Smooth muscle cell (in vitro differentiated cells): ENCODE measurements at regions not wholly inside any gene's neighbourhood (a gene's known extent, or its start where the extent isn't known, plus 50 kb on each side); places are given as distances from the start of the nearest gene placed in this dataset.

Source experiments
- DNase-seq: peaks from one replicate; lab custom pipeline; 2025; ENCODE audit not compliant: unreplicated experiment; lab: John Stamatoyannopoulos, UW
- H2AFZ ChIP-seq: fragments of 200-600 bp; sonication (generic); 2 replicates; pipeline ENCODE4 v1.6.0; 2016; ENCODE audit warnings: antibody characterized with exemption, low read depth, mild to moderate bottlenecking
- H3F3A ChIP-seq: fragments of 200-600 bp; sonication (generic); 2 replicates; pipeline ENCODE4 v1.6.0; 2017; ENCODE audit warnings: antibody characterized with exemption, low read depth
- H3K27ac ChIP-seq: fragments of 200-600 bp; sonication (generic); 2 replicates; pipeline ENCODE4 v1.5.1; 2016; ENCODE audit warnings: low read depth, mild to moderate bottlenecking
- H3K27me3 ChIP-seq: fragments of 200-600 bp; sonication (generic); 2 replicates; pipeline ENCODE4 v1.6.1; 2016; ENCODE audit warnings: low read depth, mild to moderate bottlenecking
- H3K36me3 ChIP-seq: fragments of 200-600 bp; sonication (generic); 2 replicates; pipeline ENCODE4 v1.5.1; 2016; ENCODE audit warnings: low read depth
- H3K4me1 ChIP-seq: fragments of 200-600 bp; sonication (generic); 2 replicates; pipeline ENCODE4 v1.5.1; 2016; ENCODE audit warnings: low read depth
- H3K4me2 ChIP-seq: fragments of 200-600 bp; sonication (generic); 2 replicates; pipeline ENCODE4 v1.6.0; 2016; ENCODE audit warnings: mild to moderate bottlenecking
- H3K4me3 ChIP-seq: fragments of 200-600 bp; sonication (generic); 2 replicates; pipeline ENCODE4 v1.5.1; 2016; ENCODE audit warnings: mild to moderate bottlenecking
- H3K79me2 ChIP-seq: fragments of 200-600 bp; sonication (generic); 2 replicates; pipeline ENCODE4 v1.6.0; 2016; ENCODE audit warnings: low read depth, mild to moderate bottlenecking
- H3K9ac ChIP-seq: fragments of 200-600 bp; sonication (generic); 2 replicates; pipeline ENCODE4 v1.6.0; 2016; ENCODE audit warnings: low read depth
- H3K9me3 ChIP-seq: fragments of 200-600 bp; sonication (generic); replicated peaks from 2 replicates; pipeline ENCODE4 v1.5.1; 2016; ENCODE audit warnings: low read depth
- H4K20me1 ChIP-seq: fragments of 200-600 bp; sonication (generic); 2 replicates; pipeline ENCODE4 v1.6.0; 2016; ENCODE audit warnings: low read depth
- CTCF ChIP-seq: fragments of 200-600 bp; sonication (generic); IDR thresholded peaks from 2 replicates; pipeline ENCODE4 v1.5.1; 2017; ENCODE audit warnings: borderline replicate concordance, mild to moderate bottlenecking, antibody characterized with exemption; ENCODE audit not compliant: insufficient read depth, poor library complexity, severe bottlenecking
- WGBS: methylation state at CpG from one replicate; pipeline ENCODE4 v1.1.7; 2016; ENCODE audit warnings: low lambda C conversion rate; 5-methylcytosine and 5-hydroxymethylcytosine counted together

- Histone ChIP-seq H4K20me1 (no peaks in the 10 kb centered on the region), H3K4me3 (no peak overlapping the region), H3K4me2 (no peak overlapping the region), H3F3A (no peaks in the 10 kb centered on the region), H3K9ac (no peak overlapping the region), H3K36me3 (no peaks in the 10 kb centered on the region), H3K9me3 (no peaks in the 10 kb centered on the region), H3K79me2 (no peaks in the 10 kb centered on the region), H3K27ac (no peak overlapping the region), H3K4me1 (no peaks in the 10 kb centered on the region), H3K27me3 (no peaks in the 10 kb centered on the region), H2AFZ (no peak overlapping the region)
- no peak for DNase-seq
- 96% methylated on average over 3 of the region's 3 CpGs for WGBS
- no peak for TF ChIP-seq CTCF
These were observed 980.9 kb downstream of the FSTL5 start for GRCh38 chr4:161182913-161183312.

DNA sequence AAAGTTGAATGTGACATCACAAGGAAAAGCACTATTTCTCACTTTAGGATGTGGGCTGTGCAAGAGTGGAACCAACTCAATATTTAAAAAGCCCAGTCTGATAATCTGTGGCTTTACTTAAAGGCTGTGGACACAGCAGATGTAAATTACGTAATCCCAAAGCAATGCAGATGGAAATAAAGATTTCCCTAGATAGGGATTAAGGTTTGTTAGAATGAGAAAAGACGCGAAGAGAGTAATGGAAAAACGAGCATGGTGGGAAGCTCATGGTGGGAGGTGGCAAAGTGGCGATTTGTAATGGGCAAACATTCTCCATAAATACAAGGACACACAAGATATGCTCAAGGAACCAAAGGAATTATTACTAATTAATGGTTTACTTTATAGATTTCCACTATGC lies 985.5 kb downstream of the FSTL5 start:
- Histone ChIP-seq H3K27me3 (no peaks in the 10 kb centered on the region), H3F3A (no peaks in the 10 kb centered on the region), H3K4me2 (no peak overlapping the region), H3K4me1 (no peaks in the 10 kb centered on the region), H3K9me3 (no peaks in the 10 kb centered on the region), H3K79me2 (no peaks in the 10 kb centered on the region), H2AFZ (no peak overlapping the region), H3K9ac (no peak overlapping the region), H3K4me3 (no peak overlapping the region), H4K20me1 (no peaks in the 10 kb centered on the region), H3K27ac (no peak overlapping the region), H3K36me3 (no peaks in the 10 kb centered on the region)
- DNase-seq: no peak
- 55% methylated on average over 5 of the region's 5 CpGs for WGBS
- no peak for TF ChIP-seq CTCF

GRCh38 chr4:161172396-161173026 lies 991.3 kb downstream of the FSTL5 start:
- 89% methylated on average over 1 of the region's 1 CpG for WGBS
- no peaks in the 10 kb centered on the region for H3K4me1 ChIP-seq
- TF ChIP-seq CTCF: no peak
- H3K27ac ChIP-seq: no peak overlapping the region
- no peaks in the 10 kb centered on the region for H3F3A ChIP-seq
- H2AFZ ChIP-seq: no peak overlapping the region
- H3K9me3 ChIP-seq: no peaks in the 10 kb centered on the region
- no peak for DNase-seq
- H3K36me3 ChIP-seq: no peaks in the 10 kb centered on the region
- H4K20me1 ChIP-seq: no peaks in the 10 kb centered on the region
- H3K27me3 ChIP-seq: no peaks in the 10 kb centered on the region
- H3K79me2 ChIP-seq: no peaks in the 10 kb centered on the region
- H3K9ac ChIP-seq: no peak overlapping the region
- no peak overlapping the region for H3K4me2 ChIP-seq
- no peak overlapping the region for H3K4me3 ChIP-seq

- Histone ChIP-seq H2AFZ (no peak overlapping the region), H4K20me1 (no peaks in the 10 kb centered on the region), H3K9me3 (no peaks in the 10 kb centered on the region), H3K4me1 (no peaks in the 10 kb centered on the region), H3K79me2 (no peaks in the 10 kb centered on the region), H3K4me2 (no peak overlapping the region), H3K9ac (no peak overlapping the region), H3K36me3 (no peaks in the 10 kb centered on the region), H3K4me3 (no peak overlapping the region), H3K27ac (no peak overlapping the region), H3K27me3 (no peaks in the 10 kb centered on the region), H3F3A (no peaks in the 10 kb centered on the region)
- TF ChIP-seq CTCF: no peak
- no peak for DNase-seq
These were observed 996.3 kb downstream of the FSTL5 start for GRCh38 chr4:161167539-161167938.
